Aorta (tissue), 5 donors: ENCODE measurements at regions not wholly inside any gene's neighbourhood (a gene's known extent, or its start where the extent isn't known, plus 50 kb on each side); places are given as distances from the start of the nearest gene placed in this dataset.

Experiments used
- ATAC-seq: fragments of 200-7000 bp; cut with Tn5 transposase; one replicate; pipeline ENCODE4 v1.9.1; 2022; ENCODE audit warnings: moderate library complexity; ENCODE audit not compliant: low FRiP score
- DNase-seq, 2 donors: peaks; one replicate each; pipeline ENCODE4 v3.0.0-alpha.2; 2020
- H3K27ac ChIP-seq, 2 donors: one replicate each; pipeline ENCODE4 v1.5.1; 2013; ENCODE audit warnings: low read length in 2 of 2, mild to moderate bottlenecking in 2 of 2, moderate library complexity in 2 of 2, control low read depth in 1 of 2, inconsistent platforms in 1 of 2, low read depth in 1 of 2
- H3K27me3 ChIP-seq, 2 donors: one replicate each; pipeline ENCODE4 v1.6.1; 2013; ENCODE audit warnings: control low read depth in 1 of 2, low read length in 1 of 2, mild to moderate bottlenecking in 1 of 2, moderate library complexity in 1 of 2; ENCODE audit not compliant: insufficient read depth in 2 of 2, control insufficient read depth in 1 of 2
- H3K36me3 ChIP-seq, 2 donors: one replicate each; pipeline ENCODE4 v1.6.1; 2013; ENCODE audit warnings: control low read depth in 1 of 2, low read length in 1 of 2, mild to moderate bottlenecking in 1 of 2; ENCODE audit not compliant: insufficient read depth in 2 of 2, control insufficient read depth in 1 of 2
- H3K4me1 ChIP-seq, 2 donors: one replicate each; pipeline ENCODE4 v1.6.1; 2013; ENCODE audit warnings: low read length in 2 of 2, control low read depth in 1 of 2, mild to moderate bottlenecking in 1 of 2, moderate library complexity in 1 of 2; ENCODE audit not compliant: insufficient read depth in 2 of 2, control insufficient read depth in 1 of 2
- H3K4me3 ChIP-seq, 2 donors: one replicate each; pipeline ENCODE4 v1.5.1; 2013; ENCODE audit warnings: low read length in 2 of 2, control low read depth in 1 of 2, mild to moderate bottlenecking in 1 of 2
- H3K9me3 ChIP-seq: one replicate; pipeline ENCODE4 v1.6.1; 2013; ENCODE audit warnings: mild to moderate bottlenecking, low read length; ENCODE audit not compliant: control insufficient read depth
- WGBS, 2 donors: extraction: QIAGEN DNeasy Blood & Tissue Kit; methylation state at CpG; one replicate each; pipeline ENCODE4 v1.1.7; 2013; 5-methylcytosine and 5-hydroxymethylcytosine counted together
- intact Hi-C, 2 donors: fragments of 100-400 bp; cut with DNase I; formaldehyde crosslinking; loops; one replicate each; pipeline versions ENCODE4 v1.14.2 to v1.15.0; 2022
- donor health status: healthy with polysubstance abuse.
- donor health status: Bipolar disorder and iron deficiency.
- donor health status: DM: no; HTN: no; CAD: no.
- donor health status: DM: no; HTN: no; CAD: no.
- donor health status: DM: yes; HTN: yes; CAD: no.

- Histone ChIP-seq H3K36me3 (no peaks in the 10 kb centered on the region), H3K27ac (no peak overlapping the region), H3K4me3 (no peak overlapping the region), H3K4me1 (no peaks in the 10 kb centered on the region), H3K27me3 (no peaks in the 10 kb centered on the region), H3K9me3 (no peaks in the 10 kb centered on the region)
- 89 to 94% methylated on average over 4 of the region's 4 CpGs for WGBS, 2 donors
- DNase-seq (no peak), ATAC-seq (no peak)
- intact Hi-C loops, result no loop called here
Observed at GRCh38 chr12:85530456-85530855, 250.4 kb downstream of the ALX1 start.

- Histone ChIP-seq H3K4me1 (no peaks in the 10 kb centered on the region), H3K27me3 (no peaks in the 10 kb centered on the region), H3K36me3 (no peaks in the 10 kb centered on the region), H3K27ac (no peak overlapping the region), H3K4me3 (no peak overlapping the region), H3K9me3 (no peaks in the 10 kb centered on the region)
- DNase-seq, result no peak
- intact Hi-C loops, result no loop called here
- 33 to 50% methylated on average over 1 of the region's 1 CpG for WGBS, 2 donors
- no peak for ATAC-seq
Observed at GRCh38 chr12:85531341-85531740, 251.3 kb downstream of the ALX1 start.

GRCh38 chr12:85549640-85550039 is 269.6 kb downstream of the ALX1 start:
- Histone ChIP-seq H3K36me3 (no peaks in the 10 kb centered on the region), H3K4me3 (no peak overlapping the region), H3K9me3 (no peaks in the 10 kb centered on the region), H3K4me1 (no peaks in the 10 kb centered on the region), H3K27ac (no peak overlapping the region), H3K27me3 (no peaks in the 10 kb centered on the region)
- WGBS, 2 donors, result 87 to 89% methylated on average over 2 of the region's 2 CpGs
- intact Hi-C loops, result no loop called here
- no peak for ATAC-seq
- no peak for DNase-seq

GRCh38 chr12:85550924-85551323 is 270.9 kb downstream of the ALX1 start:
- no peak overlapping the region for H3K4me3 ChIP-seq
- no peaks in the 10 kb centered on the region for H3K36me3 ChIP-seq
- no peak overlapping the region for H3K27ac ChIP-seq
- WGBS, 2 donors, result 80 to 84% methylated on average over 2 of the region's 2 CpGs
- intact Hi-C loops, result no loop called here
- DNase-seq (no peak), ATAC-seq (no peak)
- no peaks in the 10 kb centered on the region for H3K9me3 ChIP-seq
- no peaks in the 10 kb centered on the region for H3K27me3 ChIP-seq
- no peaks in the 10 kb centered on the region for H3K4me1 ChIP-seq

GRCh38 chr12:85552461-85552860 is 272.4 kb downstream of the ALX1 start:
- Histone ChIP-seq H3K4me1 (no peaks in the 10 kb centered on the region), H3K9me3 (no peaks in the 10 kb centered on the region), H3K36me3 (no peaks in the 10 kb centered on the region), H3K27me3 (no peaks in the 10 kb centered on the region), H3K27ac (no peak overlapping the region), H3K4me3 (no peak overlapping the region)
- DNase-seq, result no peak
- intact Hi-C loops, result no loop called here
- ATAC-seq, result no peak
- 91% methylated on average over 3 of the region's 3 CpGs for WGBS, 2 donors

- Histone ChIP-seq H3K36me3 (no peaks in the 10 kb centered on the region), H3K9me3 (no peaks in the 10 kb centered on the region), H3K27me3 (no peaks in the 10 kb centered on the region), H3K4me1 (no peaks in the 10 kb centered on the region), H3K4me3 (no peak overlapping the region), H3K27ac (no peak overlapping the region)
- ATAC-seq (no peak), DNase-seq (no peak)
- intact Hi-C loops, result no loop called here
- WGBS, 2 donors, result 36 to 43% methylated on average over 1 of the region's 1 CpG
Observed at GRCh38 chr12:85557850-85558249, 277.8 kb downstream of the ALX1 start.

- no peak overlapping the region for H3K4me3 ChIP-seq
- DNase-seq, result no peak
- no peaks in the 10 kb centered on the region for H3K9me3 ChIP-seq
Observed at GRCh38 chr12:85558684-85559083, 277.5 kb downstream of the RASSF9 start.

GRCh38 chr12:85559127-85559526 is 277.1 kb downstream of the RASSF9 start:
- Histone ChIP-seq H3K27me3 (no peaks in the 10 kb centered on the region), H3K4me1 (no peaks in the 10 kb centered on the region), H3K27ac (no peak overlapping the region), H3K9me3 (no peaks in the 10 kb centered on the region), H3K4me3 (no peak overlapping the region), H3K36me3 (no peaks in the 10 kb centered on the region)
- 88 to 93% methylated on average over 2 of the region's 2 CpGs for WGBS, 2 donors
- intact Hi-C loops, result no loop called here
- ATAC-seq, result no peak
- DNase-seq, result no peak

More at GRCh38 chr12:85558684-85559083, 277.5 kb downstream of the RASSF9 start:
- Histone ChIP-seq H3K27me3 (no peaks in the 10 kb centered on the region), H3K36me3 (no peaks in the 10 kb centered on the region), H3K27ac (no peak overlapping the region), H3K4me1 (no peaks in the 10 kb centered on the region)
- ATAC-seq, result no peak
- intact Hi-C loops, result no loop called here

- no peaks in the 10 kb centered on the region for H3K36me3 ChIP-seq
- no peaks in the 10 kb centered on the region for H3K27me3 ChIP-seq
- DNase-seq (no peak), ATAC-seq (no peak)
- no peaks in the 10 kb centered on the region for H3K4me1 ChIP-seq
- no peak overlapping the region for H3K4me3 ChIP-seq
- intact Hi-C loops, result no loop called here
- H3K27ac ChIP-seq, result no peak overlapping the region
- H3K9me3 ChIP-seq, result no peaks in the 10 kb centered on the region
Observed at GRCh38 chr12:85559536-85559935, 276.7 kb downstream of the RASSF9 start.
